ENCODE measurements at regions not wholly inside any gene's neighbourhood (a gene's known extent, or its start where the extent isn't known, plus 50 kb on each side); places are given as distances from the start of the nearest gene placed in this dataset.
"Not testable (repeated sequence)": the region's sequence is repeated elsewhere in the genome, so short reads cannot be mapped to it uniquely, and the experiment has no call there.

GRCh38 chr1:170424346-170424745 lies 107.6 kb upstream of the GORAB start:
- no peak overlapping the region for H3K27ac Mint-ChIP-seq

DNA sequence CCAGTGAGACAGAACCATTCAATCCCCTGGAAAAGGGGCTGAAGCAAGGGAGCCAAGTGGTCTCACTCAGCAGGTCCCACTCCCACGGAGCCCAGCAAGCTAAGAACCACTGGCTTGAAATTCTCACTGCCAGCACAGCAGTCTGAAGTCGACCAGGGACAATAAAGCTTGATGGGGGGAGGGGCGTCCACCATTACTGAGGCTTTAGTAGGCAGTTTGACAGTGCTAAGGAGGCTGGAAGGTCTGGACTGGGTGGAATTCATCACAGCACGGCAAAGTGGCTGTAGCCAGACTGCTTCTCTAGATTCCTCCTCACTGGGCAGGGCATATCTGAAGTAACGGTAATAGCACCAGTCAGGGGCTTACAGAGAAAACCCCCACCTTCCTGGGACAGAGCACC lies 105.4 kb upstream of the GORAB start:
- Mint-ChIP-seq H3K36me3 (ENCODE audit: insufficient read depth in 2 of 2) (peaks cover 1 to 4% of the 10 kb centered on the region in 2 donors), H3K27ac (no peak overlapping the region), H3K4me1 (ENCODE audit: low read depth) (no peaks in the 10 kb centered on the region), H3K4me3 (no peak overlapping the region), H3K27me3 (ENCODE audit: low read depth) (peaks cover 17% of the 10 kb centered on the region), H3K9me3 (peaks cover 2 to 6% of the 10 kb centered on the region in 2 donors)
- DNase-seq (no peak), ATAC-seq (replicated peaks in 1 of 2) (no peak)

More at GRCh38 chr1:170424346-170424745, 107.6 kb upstream of the GORAB start:
- H3K27me3 Mint-ChIP-seq (ENCODE audit: low read depth): peaks cover 17% of the 10 kb centered on the region
- ATAC-seq (replicated peaks in 1 of 2) (no peak), DNase-seq (no peak)
- H3K4me3 Mint-ChIP-seq: no peak overlapping the region
- H3K36me3 Mint-ChIP-seq (ENCODE audit: insufficient read depth in 2 of 2): peaks cover 0 to 4% of the 10 kb centered on the region in 2 donors
- H3K4me1 Mint-ChIP-seq (ENCODE audit: low read depth): no peaks in the 10 kb centered on the region
- H3K9me3 Mint-ChIP-seq: peaks cover 2 to 6% of the 10 kb centered on the region in 2 donors

GRCh38 chr1:170427002-170427401 lies 105.0 kb upstream of the GORAB start:
- DNase-seq; H3K36me3 Mint-ChIP-seq (ENCODE audit: insufficient read depth in 2 of 2); H3K9me3 Mint-ChIP-seq; H3K27ac Mint-ChIP-seq; ATAC-seq (replicated peaks in 1 of 2); H3K4me1 Mint-ChIP-seq (ENCODE audit: low read depth); H3K4me3 Mint-ChIP-seq: not testable (repeated sequence)
- H3K27me3 Mint-ChIP-seq (ENCODE audit: low read depth): peaks cover 17% of the 10 kb centered on the region

GRCh38 chr1:170436928-170437327 lies 95.0 kb upstream of the GORAB start:
- Mint-ChIP-seq H3K36me3 (ENCODE audit: insufficient read depth in 2 of 2) (no peaks in the 10 kb centered on the region), H3K4me3 (no peak overlapping the region), H3K27ac (no peak overlapping the region), H3K4me1 (ENCODE audit: low read depth) (no peaks in the 10 kb centered on the region), H3K27me3 (ENCODE audit: low read depth) (peaks cover 6% of the 10 kb centered on the region), H3K9me3 (no peaks in the 10 kb centered on the region)
- DNase-seq: no peak
- ATAC-seq (replicated peaks in 1 of 2): no peak

DNA sequence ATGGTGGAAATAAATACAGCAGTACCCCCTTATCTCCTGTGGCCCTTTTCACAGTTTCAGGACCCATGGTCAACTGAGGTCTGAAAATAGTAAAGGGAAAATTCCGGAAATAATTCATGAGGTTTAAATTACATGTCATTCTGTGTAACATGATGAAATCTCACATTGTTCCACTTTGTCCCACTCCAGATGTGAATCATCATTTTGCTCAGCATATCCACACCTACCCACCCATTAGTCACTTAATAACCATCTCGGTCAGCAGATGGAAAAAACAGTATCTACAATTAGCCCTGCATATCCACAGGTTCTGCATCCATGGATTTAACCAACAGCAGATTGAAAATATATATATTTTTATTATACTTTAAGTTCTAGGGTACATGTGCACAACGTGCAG lies 86.9 kb upstream of the GORAB start:
- no peaks in the 10 kb centered on the region for H3K27me3 Mint-ChIP-seq (ENCODE audit: low read depth)
- DNase-seq (no peak), ATAC-seq (replicated peaks in 1 of 2) (no peak)
- no peaks in the 10 kb centered on the region for H3K9me3 Mint-ChIP-seq
- no peak overlapping the region for H3K27ac Mint-ChIP-seq
- no peaks in the 10 kb centered on the region for H3K4me1 Mint-ChIP-seq (ENCODE audit: low read depth)
- H3K4me3 Mint-ChIP-seq: no peak overlapping the region
- H3K36me3 Mint-ChIP-seq (ENCODE audit: insufficient read depth in 2 of 2): no peaks in the 10 kb centered on the region

DNA sequence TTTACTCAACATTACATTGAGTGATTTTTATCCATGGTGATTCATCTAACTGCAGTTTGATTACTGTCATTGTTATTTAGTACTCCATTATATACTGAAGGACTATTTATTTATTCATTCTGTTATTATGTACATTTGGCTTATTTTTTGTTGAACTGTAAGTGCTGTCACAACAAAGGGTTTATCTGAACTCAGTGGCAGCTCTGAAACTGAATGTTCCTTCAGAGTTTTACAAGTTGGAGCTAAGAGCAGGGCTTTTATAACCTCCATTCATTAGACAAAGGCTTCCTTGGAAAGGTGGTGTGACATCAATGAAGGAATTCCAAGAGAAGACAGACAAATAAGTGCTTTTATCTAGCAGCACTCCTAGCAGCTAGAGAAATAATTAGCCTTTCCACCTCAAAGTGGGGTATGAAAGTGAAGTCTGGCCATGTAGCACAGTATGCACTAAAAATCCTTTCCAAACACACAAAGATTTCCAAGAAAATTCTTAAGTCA lies 83.3 kb upstream of the GORAB start:
- no peaks in the 10 kb centered on the region for H3K27me3 Mint-ChIP-seq (ENCODE audit: low read depth)
- DNase-seq (no peak), ATAC-seq (replicated peaks in 1 of 2) (no peak)
- no peak overlapping the region for H3K27ac Mint-ChIP-seq
- H3K36me3 Mint-ChIP-seq (ENCODE audit: insufficient read depth in 2 of 2): no peaks in the 10 kb centered on the region
- peaks cover 3 to 6% of the 10 kb centered on the region in 2 donors for H3K9me3 Mint-ChIP-seq
- no peak overlapping the region for H3K4me3 Mint-ChIP-seq
- no peaks in the 10 kb centered on the region for H3K4me1 Mint-ChIP-seq (ENCODE audit: low read depth)

GRCh38 chr1:170457325-170458050 lies 74.5 kb upstream of the GORAB start:
- not testable (repeated sequence) for H3K4me1 Mint-ChIP-seq (ENCODE audit: low read depth); H3K27ac Mint-ChIP-seq; H3K36me3 Mint-ChIP-seq (ENCODE audit: insufficient read depth in 2 of 2); H3K4me3 Mint-ChIP-seq; ATAC-seq (replicated peaks in 1 of 2); H3K27me3 Mint-ChIP-seq (ENCODE audit: low read depth)
- DNase-seq: peak; percentile 5 to 6
- H3K9me3 Mint-ChIP-seq: peaks cover 9 to 12% of the 10 kb centered on the region in 2 donors

GRCh38 chr1:170460001-170460400 lies 72.0 kb upstream of the GORAB start:
- Mint-ChIP-seq H3K4me1 (ENCODE audit: low read depth) (no peaks in the 10 kb centered on the region), H3K27me3 (ENCODE audit: low read depth) (peaks cover 6% of the 10 kb centered on the region), H3K27ac (no peak overlapping the region), H3K9me3 (peaks cover 6 to 8% of the 10 kb centered on the region in 2 donors), H3K36me3 (ENCODE audit: insufficient read depth in 2 of 2) (peaks cover 0 to 2% of the 10 kb centered on the region in 2 donors), H3K4me3 (no peak overlapping the region)
- ATAC-seq (replicated peaks in 1 of 2) (no peak), DNase-seq (no peak)

GRCh38 chr1:170460414-170461155 lies 71.4 kb upstream of the GORAB start:
- peaks cover 0 to 2% of the 10 kb centered on the region in 2 donors for H3K36me3 Mint-ChIP-seq (ENCODE audit: insufficient read depth in 2 of 2)
- no peaks in the 10 kb centered on the region for H3K4me1 Mint-ChIP-seq (ENCODE audit: low read depth)
- peaks cover 6% of the 10 kb centered on the region for H3K27me3 Mint-ChIP-seq (ENCODE audit: low read depth)
- H3K27ac Mint-ChIP-seq: no peak overlapping the region
- DNase-seq (no peak), ATAC-seq (replicated peaks in 1 of 2) (no peak)
- no peak overlapping the region for H3K4me3 Mint-ChIP-seq
- H3K9me3 Mint-ChIP-seq: peaks cover 5 to 6% of the 10 kb centered on the region in 2 donors

DNA sequence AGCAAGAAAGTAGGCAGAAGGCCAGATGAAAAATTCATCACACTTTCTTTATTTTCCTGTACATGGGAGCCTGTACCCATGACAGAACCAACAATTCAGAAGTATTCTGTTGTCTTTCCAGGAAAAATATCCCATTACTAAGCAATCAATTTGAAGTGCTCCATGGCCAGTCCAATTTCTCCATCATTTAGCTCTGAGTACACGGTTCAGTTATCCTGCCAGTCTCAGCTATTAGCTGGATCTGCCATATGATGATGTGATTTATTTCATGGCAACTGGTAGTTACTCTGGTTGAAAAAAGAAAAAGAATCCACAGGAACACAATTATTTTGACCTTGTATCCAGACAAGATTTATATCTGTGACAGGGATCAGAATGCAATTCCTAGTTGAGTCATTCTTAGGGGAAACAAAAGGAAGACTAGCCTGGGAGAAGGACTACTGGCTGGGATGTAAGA lies 70.6 kb upstream of the GORAB start:
- H3K4me3 Mint-ChIP-seq: no peak overlapping the region
- no peak for DNase-seq
- no peaks in the 10 kb centered on the region for H3K4me1 Mint-ChIP-seq (ENCODE audit: low read depth)
- peaks cover 4 to 9% of the 10 kb centered on the region in 2 donors for H3K9me3 Mint-ChIP-seq
- no peak for ATAC-seq (replicated peaks in 1 of 2)
- no peak overlapping the region for H3K27ac Mint-ChIP-seq
- H3K36me3 Mint-ChIP-seq (ENCODE audit: insufficient read depth in 2 of 2): peaks cover 0 to under 1% of the 10 kb centered on the region in 2 donors
- peaks cover 6% of the 10 kb centered on the region for H3K27me3 Mint-ChIP-seq (ENCODE audit: low read depth)

DNA sequence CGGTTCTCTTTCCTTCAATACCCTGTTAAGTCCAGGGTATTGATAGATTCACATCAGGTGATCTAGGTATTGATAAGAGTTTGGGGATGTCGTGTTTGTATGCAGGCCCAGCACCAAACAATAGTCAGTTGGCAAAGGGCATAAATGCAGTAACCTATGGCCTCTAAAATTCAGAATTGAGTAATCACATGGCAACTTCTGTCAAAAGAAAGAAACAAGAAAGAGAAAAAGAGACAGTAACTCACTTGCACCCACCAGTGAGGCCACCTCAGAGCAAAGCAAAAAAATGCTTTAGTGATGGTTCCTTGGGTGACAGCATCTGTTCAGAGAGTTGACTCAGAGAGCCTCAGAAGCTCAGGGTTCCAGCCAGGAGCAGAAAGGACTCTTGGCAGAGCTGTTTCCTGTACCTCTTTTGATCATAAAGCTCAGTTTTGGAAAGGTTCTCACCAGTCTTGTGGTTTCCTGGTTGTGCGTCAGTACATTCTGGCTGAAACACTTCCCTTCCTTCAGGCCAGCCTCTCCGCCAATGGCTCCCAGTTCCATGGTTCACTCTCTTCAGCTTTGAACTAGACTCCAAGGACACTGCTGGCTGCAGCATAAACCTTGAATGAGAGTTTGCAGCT lies 70.1 kb upstream of the GORAB start:
- no peak overlapping the region for H3K27ac Mint-ChIP-seq
- ATAC-seq (replicated peaks in 1 of 2): no peak
- H3K27me3 Mint-ChIP-seq (ENCODE audit: low read depth): peaks cover 11% of the 10 kb centered on the region
- H3K36me3 Mint-ChIP-seq (ENCODE audit: insufficient read depth in 2 of 2): no peaks in the 10 kb centered on the region
- no peaks in the 10 kb centered on the region for H3K4me1 Mint-ChIP-seq (ENCODE audit: low read depth)
- H3K9me3 Mint-ChIP-seq: peaks cover 6 to 9% of the 10 kb centered on the region in 2 donors
- H3K4me3 Mint-ChIP-seq: no peak overlapping the region
- DNase-seq: no peak

DNA sequence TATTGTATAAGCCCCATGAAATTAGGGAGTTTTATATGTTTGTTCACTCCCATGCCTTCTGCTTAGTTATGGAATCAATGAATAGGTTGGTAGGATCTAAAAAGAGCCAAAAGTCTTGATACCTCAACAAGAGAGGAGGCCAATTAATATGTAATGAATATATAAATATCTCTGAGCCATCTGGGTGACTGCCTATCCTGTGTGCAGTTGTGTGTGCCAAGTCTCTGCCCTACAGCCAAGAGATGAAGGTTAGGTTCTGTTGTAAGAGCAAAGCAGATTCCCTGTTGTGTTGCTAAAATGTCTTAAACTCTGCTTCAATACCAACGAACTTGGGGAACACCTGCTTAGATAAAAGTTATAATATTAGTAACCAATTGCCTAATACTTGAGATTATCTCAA lies 61.8 kb upstream of the GORAB start:
- DNase-seq: no peak
- no peak for ATAC-seq (replicated peaks in 1 of 2)
- Mint-ChIP-seq H3K27ac (no peak overlapping the region), H3K36me3 (ENCODE audit: insufficient read depth in 2 of 2) (no peaks in the 10 kb centered on the region), H3K4me3 (no peak overlapping the region), H3K9me3 (peaks cover 2 to 5% of the 10 kb centered on the region in 2 donors), H3K4me1 (ENCODE audit: low read depth) (no peaks in the 10 kb centered on the region), H3K27me3 (ENCODE audit: low read depth) (peaks cover 5% of the 10 kb centered on the region)

GRCh38 chr1:170471398-170472053 lies 60.4 kb upstream of the GORAB start:
- no peak for DNase-seq
- H3K27me3 Mint-ChIP-seq (ENCODE audit: low read depth): peaks cover 3% of the 10 kb centered on the region
- no peak overlapping the region for H3K4me3 Mint-ChIP-seq
- peaks cover under 1 to 3% of the 10 kb centered on the region in 2 donors for H3K9me3 Mint-ChIP-seq
- H3K4me1 Mint-ChIP-seq (ENCODE audit: low read depth): no peaks in the 10 kb centered on the region
- no peak overlapping the region for H3K27ac Mint-ChIP-seq
- no peaks in the 10 kb centered on the region for H3K36me3 Mint-ChIP-seq (ENCODE audit: insufficient read depth in 2 of 2)
- no peak for ATAC-seq (replicated peaks in 1 of 2)

Measured in activated T-cell treated with anti-CD3 and anti-CD28 coated beads, Interleukin-2, amount 50 U/mL, for 72 hours (primary cell).